ENCODE measurements at regions not wholly inside any gene's neighbourhood (a gene's known extent, or its start where the extent isn't known, plus 50 kb on each side); places are given as distances from the start of the nearest gene placed in this dataset.

GRCh38 chr13:111414341-111414740 lies 93.9 kb downstream of the TEX29 start:
- TF ChIP-seq CTCF (IDR thresholded peaks at IDR 0.05) (no peak), POLR2A (IDR thresholded peaks at IDR 0.05) (no peak)
